ENCODE measurements at regions not wholly inside any gene's neighbourhood (a gene's known extent, or its start where the extent isn't known, plus 50 kb on each side); places are given as distances from the start of the nearest gene placed in this dataset.

DNA sequence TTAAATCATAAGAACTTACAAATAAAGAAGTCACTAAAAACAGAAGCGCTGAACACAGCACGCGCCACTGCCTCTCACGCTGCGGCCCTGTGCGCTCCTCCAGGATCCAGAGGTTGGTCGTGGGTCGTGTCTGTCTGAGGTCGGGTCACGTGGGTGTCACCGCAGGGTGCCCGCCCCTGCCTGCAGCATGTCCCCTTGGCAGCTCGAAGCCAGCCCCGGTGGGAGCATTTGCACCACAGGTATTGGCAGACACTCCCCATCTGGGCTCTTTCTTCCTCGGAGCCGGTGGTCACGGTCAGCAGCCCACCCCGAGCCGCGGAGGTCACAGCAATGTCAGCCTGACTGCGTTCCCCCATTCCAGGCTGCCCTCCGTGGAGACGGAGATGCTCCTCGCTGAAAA, 88.6 kb downstream of the PDGFA start:
- no peak for TF ChIP-seq POLR2A (IDR thresholded peaks at IDR 0.05)
- TF ChIP-seq, protein P1, sequence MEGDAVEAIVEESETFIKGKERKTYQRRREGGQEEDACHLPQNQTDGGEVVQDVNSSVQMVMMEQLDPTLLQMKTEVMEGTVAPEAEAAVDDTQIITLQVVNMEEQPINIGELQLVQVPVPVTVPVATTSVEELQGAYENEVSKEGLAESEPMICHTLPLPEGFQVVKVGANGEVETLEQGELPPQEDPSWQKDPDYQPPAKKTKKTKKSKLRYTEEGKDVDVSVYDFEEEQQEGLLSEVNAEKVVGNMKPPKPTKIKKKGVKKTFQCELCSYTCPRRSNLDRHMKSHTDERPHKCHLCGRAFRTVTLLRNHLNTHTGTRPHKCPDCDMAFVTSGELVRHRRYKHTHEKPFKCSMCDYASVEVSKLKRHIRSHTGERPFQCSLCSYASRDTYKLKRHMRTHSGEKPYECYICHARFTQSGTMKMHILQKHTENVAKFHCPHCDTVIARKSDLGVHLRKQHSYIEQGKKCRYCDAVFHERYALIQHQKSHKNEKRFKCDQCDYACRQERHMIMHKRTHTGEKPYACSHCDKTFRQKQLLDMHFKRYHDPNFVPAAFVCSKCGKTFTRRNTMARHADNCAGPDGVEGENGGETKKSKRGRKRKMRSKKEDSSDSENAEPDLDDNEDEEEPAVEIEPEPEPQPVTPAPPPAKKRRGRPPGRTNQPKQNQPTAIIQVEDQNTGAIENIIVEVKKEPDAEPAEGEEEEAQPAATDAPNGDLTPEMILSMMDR (IDR thresholded peaks at IDR 0.05): no peak

Measured in thyroid gland (tissue), 4 donors.